A204.1 (cell line): ENCODE measurements at regions not wholly inside any gene's neighbourhood (a gene's known extent, or its start where the extent isn't known, plus 50 kb on each side); places are given as distances from the start of the nearest gene placed in this dataset.

ENCODE experiments used
- FAIRE-seq: peaks from 2 replicates; lab custom pipeline; 2012; peaks lifted over from hg19 to GRCh38; lab: Jason Lieb, UNC

DNA sequence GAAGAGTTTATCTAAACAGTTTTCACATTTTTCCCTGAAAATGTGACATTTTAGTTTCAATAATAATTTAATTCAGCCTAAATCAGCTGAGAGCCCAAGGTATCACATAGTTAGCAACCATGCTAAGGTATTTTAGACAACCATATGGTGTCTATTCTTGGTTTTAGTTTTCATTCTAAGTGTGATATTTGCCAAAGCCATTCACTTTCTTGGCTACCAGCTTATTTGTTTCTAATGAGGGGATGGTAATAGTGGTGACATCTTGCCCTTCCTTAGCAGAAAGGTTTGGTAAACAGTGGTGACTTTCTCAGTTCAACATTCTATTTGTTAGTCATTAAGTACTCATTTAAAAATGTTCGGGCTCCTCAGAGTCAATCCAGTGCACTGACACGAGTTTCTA lies 854.9 kb upstream of the HTR2C start:
- no peak for FAIRE-seq

DNA sequence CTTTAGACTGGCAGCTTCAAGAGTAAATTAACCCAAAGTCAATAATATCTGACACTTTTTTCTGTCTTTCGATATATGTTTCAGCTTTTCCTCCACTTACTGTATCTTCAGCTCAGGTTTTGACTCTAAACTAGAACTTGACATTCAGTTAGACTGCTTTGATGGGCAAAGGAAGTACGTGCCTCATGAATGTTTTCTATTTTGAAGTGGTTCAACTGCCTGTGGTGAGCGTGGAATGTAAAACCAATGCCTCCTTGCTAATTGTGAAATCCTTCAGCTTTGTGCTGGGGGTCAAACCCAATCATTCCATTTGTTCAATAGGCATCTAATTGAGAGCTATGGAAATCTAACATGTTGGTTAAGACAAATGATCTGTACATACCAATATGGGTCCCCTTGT lies 857.0 kb upstream of the HTR2C start:
- FAIRE-seq = no peak

DNA sequence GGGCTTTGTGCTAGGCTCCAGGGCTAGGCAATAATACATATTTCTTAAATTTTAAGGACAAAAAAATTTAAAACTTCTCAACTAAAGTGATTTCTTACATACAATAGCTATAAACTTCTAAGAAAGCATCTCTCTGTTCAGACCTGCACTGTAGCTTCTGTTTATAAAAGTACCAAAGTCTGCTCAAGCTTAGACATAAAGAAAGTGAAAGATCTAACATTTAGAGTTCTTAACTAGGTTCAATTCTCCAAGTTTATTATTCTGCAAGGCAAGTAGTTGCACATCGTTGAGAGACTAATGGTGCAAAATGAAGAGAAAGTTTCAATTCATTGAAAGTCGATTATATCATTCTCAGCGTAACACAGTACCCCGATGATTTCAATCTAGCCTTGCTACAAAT lies 857.4 kb upstream of the HTR2C start:
- no peak for FAIRE-seq

DNA sequence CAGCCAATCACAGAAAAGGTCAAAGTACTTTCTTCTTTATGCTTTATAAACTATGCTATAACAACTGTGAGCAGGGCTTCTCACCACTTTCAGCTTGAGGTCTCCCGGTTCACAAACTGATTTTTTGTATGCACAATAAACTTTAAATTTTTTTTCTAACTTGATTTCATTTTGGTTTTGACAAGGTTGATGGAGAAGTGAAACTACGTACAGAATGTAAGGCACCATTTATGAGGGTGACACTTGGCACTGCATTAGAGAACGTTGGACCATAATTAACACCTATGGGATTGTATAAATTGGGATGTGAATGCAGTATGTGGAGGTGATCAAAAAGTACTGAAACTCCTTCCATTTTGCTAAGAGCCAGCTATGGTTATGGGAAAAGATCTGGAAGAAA lies 857.9 kb upstream of the HTR2C start:
- no peak for FAIRE-seq

DNA sequence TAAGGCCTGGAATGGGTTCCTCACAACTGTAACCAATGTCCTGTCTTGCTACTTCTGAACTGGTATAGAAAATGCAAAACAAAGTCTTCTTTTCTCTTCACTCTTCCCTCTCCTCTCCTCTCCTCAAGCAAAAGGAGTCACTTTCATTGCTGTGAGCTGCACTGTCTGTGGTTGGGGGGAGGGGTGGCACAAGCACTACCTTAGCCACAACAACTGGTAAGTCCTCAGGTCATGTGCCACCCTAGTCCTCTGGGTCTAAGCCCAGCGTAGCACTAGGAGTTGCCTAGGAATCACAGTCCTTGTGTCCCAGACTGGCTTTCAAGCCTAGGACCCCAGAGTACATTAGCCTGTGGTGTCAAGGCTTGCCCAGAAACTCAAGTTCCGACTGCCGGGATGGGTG lies 859.3 kb upstream of the AMOT start:
- FAIRE-seq = no peak

DNA sequence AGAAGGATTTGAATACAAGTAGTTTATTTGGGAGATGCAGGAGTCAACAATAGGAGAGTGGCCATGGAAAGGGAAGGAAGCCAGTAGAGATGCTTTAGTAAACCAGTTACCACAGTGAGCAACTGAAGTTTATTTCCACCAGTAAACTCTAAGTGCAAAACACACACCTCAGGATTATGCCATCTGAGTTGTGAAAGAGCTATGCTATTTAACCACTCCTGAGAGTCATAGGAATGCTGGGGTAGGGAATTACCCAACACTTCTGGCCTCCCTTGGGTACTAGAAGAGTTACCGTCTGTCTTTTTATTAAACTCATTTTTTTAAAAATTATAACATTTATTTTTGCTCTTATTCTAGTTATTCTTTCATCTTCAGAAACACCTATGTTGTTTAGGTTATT lies 834.6 kb upstream of the AMOT start:
- no peak for FAIRE-seq

DNA sequence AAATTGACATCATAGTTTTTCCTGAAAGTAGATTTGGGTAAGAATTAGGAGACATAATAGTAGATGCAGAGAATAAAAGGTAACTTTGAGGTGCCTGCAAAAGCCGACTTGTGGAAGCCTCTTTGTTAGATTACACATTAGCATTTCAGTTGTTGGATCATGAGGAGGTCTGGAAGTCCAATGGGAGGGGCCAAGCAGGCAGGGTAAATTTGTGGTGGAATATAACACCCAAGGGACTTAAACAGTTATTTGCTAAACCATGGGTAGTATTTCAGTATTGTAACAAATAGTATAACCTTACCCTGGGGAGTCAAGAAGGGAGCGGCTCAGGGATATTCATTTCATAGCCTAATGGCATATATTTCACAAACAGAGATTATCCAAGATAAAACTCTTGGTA lies 810.7 kb upstream of the AMOT start:
- FAIRE-seq = no peak

DNA sequence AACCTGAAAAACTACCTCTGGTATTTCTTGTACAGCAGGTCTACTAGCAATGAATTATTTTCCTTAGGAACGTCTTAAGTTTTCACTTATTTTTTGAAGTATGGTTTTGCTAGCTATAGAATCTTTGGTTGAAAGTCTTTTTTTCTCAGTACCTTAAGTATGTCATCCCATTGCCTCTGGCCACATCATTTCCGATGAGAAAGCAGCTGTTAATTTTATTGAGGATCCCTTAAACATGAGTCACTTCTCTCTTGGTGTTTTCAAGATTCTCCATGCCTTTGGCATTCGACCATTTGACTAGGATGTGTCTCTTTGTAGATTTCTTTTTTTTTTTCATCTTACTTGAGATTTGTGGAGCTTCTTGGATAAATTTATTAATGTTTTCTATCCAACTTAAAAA lies 803.8 kb upstream of the AMOT start:
- FAIRE-seq = no peak

DNA sequence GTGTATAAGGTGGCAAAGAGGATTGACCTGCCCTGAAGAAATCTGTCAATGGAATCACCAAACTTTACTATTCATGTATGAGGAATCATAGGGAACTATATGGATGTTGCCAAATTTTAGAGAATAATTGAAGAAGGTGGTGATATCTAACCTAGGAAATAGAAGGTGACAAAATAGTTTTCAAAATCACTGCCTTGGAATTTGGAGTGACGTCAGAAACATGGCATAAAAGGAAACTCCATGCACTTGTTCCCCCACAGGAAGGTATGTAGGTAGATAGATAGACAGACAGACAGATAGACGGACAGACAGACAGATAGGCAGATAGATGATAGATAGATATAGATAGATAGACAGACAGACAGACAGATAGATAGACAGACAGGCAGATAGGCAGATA lies 793.9 kb upstream of the AMOT start:
- FAIRE-seq = no peak

DNA sequence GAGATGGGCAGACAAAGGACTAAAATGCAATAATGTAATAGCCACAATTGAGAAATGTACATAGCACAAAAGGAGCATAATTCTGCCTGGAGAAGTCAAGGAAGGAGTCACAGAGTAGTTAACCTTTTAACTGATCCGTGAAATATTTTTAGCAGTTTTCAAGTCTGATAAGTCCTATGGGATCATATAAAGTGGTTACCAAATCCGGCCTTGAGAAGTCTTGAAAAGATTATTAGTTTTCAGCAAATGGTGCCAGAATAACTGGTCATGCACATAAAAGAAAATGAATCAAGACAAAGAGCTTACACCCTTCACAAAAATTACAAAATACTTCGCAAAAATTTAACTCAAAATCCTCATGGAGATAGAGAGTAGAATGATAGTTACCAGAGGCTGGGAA lies 788.7 kb upstream of the AMOT start:
- no peak for FAIRE-seq

DNA sequence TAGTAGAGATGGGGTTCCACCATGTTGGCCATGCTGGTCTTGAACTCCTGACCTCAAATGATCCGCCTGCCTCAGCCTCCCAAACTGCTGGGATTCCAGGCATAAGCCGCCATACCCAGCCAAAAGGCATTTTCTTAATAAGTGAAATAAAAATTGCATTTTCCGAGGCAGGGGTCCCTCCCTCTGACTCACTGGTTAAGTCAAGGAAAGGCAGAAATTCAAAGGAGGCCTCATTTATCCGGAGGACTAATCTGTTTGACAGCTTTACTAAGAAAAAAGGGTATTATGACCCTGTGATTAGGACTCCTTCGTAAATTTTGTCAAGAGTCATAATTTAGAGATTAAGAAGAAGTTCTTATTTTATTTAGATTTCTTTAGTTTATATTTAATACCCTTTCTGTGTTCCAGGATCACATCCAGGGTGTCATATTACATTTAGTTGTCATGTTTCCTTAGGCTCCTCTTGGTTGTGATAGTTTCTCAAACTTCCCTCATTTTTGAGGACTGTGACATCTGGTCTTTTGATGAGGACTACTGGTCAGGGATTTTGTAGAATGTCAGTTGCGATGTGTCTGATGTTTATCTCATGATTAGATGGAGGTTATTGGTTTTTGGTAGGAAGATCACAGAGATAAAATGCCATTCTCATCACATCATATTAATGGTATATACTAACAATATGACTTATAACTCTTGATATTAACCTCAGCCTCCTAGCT lies 753.7 kb upstream of the AMOT start:
- FAIRE-seq = no peak

DNA sequence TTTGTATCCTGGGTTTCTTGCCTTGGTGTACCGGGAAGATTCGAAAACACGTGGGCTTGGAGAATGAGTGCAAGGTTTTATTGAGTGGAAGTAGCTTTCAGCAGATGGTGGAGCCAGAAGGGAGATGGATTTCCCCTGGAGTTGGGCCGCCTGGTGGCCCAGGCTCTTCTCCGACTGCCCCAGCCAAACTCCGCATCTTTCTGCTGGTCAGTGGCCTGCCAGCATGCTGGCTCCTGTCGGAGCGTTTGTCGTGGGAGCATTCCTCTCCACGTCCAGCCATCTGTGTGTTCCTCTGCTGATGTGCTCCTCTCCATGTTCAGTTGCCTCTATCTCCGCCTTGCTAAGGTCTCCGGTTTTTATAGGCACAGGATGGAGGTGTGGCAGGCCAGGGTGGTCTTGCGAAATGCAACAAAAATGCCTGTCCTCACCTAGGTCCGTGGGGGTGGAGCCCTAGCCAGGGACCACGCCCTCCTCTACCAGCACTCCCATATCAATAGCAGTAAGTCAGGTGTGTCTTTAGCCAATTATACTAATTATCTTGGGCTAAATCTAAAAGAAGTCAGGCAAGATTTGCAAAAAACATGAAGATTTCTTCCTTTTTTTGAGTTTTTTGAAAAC lies 745.8 kb upstream of the AMOT start:
- FAIRE-seq = no peak

DNA sequence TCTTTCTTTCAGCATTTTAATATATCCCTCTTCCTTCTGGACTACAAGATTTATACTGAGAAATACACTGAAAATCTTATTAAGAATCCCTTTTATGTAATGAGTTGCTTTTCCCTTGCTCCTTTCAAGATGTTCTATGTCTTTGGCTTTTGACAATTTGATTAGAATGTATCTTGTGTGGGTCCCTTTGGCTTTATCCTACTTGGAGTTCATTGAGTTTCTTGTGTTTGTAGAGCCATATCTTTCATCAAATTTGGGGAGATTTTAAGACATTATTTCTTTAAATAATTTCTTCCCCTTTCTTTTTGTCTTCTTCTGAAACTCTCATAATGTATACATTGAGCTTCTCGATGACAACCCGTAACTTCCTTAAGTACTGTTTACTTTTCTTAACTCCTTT lies 739.9 kb upstream of the AMOT start:
- no peak for FAIRE-seq

DNA sequence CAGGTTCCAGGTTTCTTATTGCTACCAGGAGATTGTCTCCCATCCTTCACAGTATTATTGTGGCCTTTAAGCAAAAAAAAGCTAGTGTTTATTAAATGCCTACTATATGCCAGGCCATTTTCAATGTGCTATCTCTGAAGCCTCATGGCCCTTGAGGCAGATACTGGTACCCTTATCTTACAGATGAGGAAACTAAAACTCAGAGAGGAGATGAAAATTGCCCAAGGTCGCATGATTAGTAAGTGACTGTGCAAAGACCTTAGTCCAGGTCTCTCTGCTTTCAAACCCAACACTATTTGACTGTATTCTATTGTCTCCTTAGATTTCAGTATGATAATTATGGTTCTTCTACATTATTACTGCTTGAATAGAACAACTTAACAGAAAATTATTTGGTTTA lies 717.9 kb upstream of the AMOT start:
- FAIRE-seq = no peak

DNA sequence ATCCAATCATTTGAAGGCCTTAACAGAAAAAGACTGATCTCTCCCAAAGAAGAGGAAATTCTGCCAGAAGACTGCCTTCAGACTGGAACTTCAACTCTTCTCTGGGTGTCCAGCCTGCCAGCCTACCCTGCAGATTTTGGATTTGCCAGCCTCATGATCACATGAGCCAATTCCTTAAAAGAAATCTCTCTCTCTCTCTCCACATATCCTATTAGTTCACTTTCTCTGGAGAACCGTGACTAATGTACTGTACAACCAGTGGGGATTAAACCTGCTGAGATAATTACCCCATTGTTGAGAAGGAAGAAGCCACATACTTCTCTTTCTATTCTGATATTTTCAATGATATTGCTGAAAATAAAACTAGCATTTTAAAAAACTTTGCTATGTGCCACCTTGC lies 711.3 kb upstream of the AMOT start:
- FAIRE-seq = no peak

DNA sequence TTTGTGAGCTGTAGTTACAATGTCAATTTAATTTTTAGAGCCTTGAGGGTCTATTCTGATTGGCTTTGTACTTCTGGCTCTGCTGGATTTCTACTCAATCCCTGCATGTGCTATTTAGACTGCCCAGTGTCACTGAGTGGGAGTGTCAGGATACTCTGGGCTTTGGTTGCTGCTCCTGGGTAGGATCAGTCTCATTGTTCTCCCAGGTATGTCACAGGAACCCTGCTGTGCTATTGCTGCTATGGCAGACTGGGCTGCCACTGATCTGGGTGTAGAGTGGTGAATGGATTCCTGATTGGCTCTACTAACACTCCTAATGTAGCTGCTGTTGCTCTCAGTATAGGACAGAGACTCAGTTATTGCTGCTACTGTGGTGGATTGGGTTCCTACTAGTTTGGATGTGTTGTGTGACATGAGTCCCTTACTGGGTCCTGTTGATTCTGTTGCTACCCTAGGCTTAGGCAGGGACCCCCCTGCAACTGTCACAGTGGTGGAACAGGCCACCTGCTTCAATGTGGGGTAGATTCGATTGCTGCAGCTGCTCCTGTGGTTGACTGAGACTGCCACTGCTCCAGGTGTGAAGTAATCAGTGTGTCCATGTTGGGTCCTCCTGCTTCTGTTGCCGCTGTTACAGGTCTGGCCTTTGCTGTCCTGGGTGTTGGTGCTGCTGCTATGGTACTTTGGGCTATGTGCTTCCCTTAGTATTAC lies 707.8 kb upstream of the AMOT start:
- no peak for FAIRE-seq

DNA sequence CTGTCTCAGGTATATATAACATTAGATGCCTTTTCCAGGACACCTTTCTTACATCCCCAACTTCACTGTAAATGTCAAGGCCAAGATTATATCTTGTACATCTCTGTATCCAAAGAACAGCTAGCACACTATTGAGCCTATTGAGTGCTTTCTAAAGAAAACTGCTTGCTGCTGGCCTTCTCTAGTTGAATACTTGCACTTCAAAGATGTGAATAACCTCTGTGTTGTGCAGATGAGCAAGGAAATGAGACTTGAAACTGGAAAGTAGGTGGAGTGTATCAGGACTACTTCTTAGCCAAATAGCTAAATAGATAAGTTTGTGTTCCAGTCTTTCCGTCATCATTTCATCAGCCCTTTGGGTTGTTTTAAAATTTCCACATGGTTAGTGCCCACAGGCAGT lies 704.4 kb upstream of the AMOT start:
- FAIRE-seq = no peak

DNA sequence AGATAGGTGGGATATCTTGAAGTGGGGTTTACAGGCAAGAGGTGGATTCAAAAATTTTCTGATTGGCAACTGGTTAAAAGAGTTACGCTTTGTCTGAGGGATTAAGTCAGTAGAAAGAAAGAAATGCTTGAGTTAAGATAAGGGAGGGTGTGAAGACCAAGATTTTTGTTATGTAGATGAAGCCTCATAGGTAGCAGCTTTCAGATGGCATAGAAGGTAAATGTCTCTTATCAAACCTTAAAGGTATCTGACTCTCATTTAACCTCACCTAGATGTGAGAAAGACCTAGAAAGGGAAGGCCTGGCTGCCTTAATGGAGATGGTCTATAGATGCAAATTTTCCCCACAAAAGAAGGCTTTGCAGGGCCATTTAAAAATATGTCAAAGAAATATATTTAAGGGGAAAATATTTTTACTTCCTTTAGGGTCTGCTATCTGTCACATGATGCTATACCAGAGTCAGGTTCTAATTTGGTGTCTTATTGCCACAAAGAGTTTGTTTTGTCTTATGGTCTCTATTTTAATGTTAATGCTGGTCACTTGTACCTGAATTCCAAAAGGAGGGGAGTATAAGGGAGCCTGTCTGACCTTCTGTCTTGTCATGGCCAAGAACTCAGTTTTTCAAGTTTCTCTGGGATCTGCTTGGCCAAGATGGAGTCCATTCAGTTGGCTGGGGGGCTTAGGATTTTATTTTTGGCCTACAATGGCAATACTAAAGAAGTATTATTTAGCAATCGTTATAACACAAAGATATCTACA lies 699.1 kb upstream of the AMOT start:
- FAIRE-seq = no peak

DNA sequence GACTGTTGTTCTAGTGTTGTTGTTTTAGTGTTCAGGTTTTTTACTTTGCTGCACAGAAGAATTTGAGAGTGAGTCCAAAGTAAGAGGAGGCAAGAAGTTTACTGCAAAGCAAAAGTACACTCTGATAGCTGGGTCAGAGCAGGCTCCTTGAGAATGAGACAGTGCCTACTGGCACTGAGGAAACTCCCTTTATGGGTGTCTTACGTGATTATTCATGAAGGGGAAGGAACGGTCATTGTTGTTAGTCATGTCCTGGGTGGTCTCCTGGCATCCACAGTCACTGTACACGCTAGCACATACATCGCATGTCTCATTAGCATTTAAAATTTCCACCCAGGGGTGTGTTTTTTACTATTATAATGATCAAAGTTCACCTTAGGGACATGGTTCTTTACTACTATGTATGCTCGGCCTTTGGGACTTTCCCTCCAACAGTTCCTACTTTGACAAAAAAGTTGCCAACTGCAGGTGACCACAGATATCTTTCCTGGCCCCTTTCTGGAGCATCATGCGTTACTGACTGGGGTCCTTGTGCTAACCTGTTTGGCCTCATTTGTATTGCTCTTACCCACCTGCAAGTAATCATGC lies 688.9 kb upstream of the AMOT start:
- no peak for FAIRE-seq

DNA sequence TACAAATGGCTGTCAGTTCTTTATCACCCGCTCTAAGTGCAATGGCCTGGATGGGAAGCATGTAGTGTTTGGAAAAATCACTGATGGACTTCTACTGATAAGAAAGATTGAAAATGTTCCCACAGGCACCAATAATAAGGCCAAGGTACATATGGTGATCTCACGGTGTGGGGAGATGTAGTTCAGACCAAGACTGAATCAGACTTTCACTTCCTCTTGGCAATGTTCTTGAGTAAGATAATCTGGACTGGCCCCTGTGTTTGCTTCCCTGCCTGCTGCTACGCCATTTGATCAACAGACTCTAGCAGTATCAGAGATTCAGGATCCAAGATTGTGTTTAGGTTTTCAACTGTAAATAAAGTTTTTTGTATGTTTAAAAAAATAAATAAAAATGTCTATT lies 682.2 kb upstream of the AMOT start:
- no peak for FAIRE-seq

DNA sequence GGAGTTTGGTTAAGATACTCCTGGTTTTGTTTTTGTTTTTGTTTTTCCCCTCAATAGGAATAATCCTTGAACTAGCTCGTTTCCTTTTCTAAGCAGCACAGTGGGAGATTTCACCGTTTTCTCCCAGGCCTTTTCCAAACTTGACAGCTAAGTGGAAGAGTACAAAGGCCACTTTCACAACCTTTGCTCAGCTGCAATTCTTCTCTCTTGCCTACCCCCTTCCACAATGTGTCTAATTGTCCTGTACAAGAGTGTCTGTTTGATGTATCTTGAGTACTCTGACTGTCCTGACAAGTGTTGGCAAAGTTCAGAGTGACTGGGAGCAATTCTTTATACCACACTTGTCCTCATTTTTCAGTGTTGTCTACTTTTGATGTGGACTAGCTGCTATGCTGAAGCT lies 674.3 kb upstream of the AMOT start:
- no peak for FAIRE-seq

DNA sequence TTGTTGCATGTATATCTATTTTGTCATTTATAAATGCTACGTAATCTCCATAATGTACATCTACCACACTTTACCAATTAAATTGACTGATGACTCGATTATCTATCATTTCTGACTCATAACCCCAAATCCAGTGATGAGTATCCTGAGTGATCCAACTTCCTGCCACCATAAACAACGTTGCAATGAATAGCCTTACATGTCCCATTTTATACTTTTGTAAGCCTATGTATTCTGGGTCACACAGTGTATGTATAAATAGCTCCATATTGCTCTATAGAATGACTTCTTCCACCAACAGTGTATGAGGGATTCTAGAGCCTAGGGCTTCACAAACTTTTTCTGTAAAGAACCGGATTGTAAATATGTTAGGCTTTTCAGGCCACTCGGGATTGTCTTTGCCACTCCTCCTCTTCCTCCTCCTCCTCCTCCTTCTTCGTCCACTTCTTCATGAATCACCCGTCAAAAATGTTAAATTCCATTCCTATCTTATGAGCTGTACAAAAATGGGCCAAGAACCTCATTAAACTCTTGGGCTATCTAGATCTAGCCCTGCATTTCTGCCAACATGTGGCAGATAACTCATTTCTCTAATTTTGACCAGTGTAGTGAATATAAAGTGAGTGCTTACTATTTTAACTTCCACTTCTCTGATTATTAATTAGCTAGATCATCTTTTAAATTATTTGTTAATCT lies 672.2 kb upstream of the AMOT start:
- no peak for FAIRE-seq
